ENCODE measurements at regions not wholly inside any gene's neighbourhood (a gene's known extent, or its start where the extent isn't known, plus 50 kb on each side); places are given as distances from the start of the nearest gene placed in this dataset.

- TF ChIP-seq CTCF (IDR thresholded peaks at IDR 0.05; ENCODE audit: control extremely low read depth, extremely low read depth, low read depth, missing control alignments) = no peak
- POLR2A ChIA-PET = no interaction called here
- CTCF ChIA-PET = interaction anchor here (1.2 kb wide), 1 partner anchor 27 kb away, joined by 3 read pairs; no protein-coding TSS in a partner anchor
- no peak for DNase-seq (ENCODE audit: extremely low spot score)
Measured at GRCh38 chr3:40608091-40608490, 83.3 kb downstream of the ZNF621 start.

DNA sequence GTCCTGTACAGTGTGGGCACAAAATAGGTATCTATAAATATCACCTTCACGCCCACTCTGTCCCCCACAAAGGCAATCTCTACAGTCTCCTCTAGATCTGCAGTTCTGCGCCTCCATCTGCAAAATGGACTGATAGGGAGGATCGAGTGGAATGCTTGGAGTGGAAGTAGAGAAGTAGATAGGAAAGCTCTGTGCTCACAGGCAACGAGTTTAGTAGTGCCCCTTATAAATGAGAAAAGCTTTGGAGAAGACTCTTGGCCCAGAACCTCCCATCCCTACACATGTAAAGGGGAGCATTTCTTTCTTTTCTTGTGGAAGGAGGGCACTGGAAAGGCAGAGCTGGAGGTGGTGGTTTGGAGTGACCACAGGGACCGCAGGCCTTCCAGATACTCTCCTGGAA, 88.5 kb downstream of the ZNF621 start:
- ChIA-PET CTCF (no interaction called here), POLR2A (no interaction called here)
- DNase-seq (ENCODE audit: extremely low spot score) = no peak
- no peak for TF ChIP-seq CTCF (IDR thresholded peaks at IDR 0.05; ENCODE audit: control extremely low read depth, extremely low read depth, low read depth, missing control alignments)

GRCh38 chr3:40615110-40615915, 90.6 kb downstream of the ZNF621 start:
- no peak for TF ChIP-seq CTCF (IDR thresholded peaks at IDR 0.05; ENCODE audit: control extremely low read depth, extremely low read depth, low read depth, missing control alignments)
- POLR2A ChIA-PET = no interaction called here
- DNase-seq (ENCODE audit: extremely low spot score) = no peak
- CTCF ChIA-PET = no interaction called here

DNA sequence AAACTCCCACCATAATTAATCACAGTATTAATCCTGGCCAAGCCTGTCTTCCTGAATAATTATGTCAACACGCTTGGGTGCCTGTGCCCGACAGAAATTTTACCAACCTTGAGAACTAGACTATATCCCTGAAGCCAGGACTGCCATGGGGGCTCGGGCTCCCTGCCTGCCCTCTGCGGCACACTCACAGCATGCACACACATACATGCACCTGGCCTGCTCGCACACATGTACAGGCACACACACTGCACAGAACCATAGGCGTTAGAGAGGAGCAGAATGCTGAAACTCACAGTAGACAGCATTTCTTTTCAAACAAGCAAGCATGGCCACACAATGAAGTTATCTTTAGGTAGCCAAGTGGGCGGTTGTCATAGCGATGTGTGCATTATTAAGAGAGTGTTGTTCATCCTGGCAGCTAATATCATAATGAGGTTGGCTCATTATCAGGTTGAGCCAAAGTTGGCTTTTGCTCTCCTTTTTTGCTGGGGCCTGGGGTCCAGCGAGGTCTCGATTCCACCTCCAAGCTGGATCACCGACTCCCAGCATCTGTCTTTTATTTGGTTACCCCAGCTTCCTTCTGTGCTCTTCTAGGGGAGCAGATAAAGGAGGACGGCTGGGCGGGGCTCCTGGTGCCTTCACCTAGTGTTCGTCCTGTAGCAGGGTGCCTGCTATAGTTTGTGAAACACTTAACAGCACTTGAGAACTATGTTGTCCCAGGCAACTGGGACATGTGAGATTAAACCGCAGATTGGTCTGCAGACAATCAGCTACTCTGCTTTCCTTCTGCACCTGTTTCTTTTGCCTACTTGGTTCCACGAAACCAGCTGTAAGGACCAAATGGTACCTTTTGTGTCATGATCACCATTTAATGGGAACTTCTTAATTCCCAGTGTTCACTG, 91.4 kb downstream of the ZNF621 start:
- CTCF ChIA-PET = no interaction called here
- POLR2A ChIA-PET = no interaction called here
- no peak for DNase-seq (ENCODE audit: extremely low spot score)
- no peak for TF ChIP-seq CTCF (IDR thresholded peaks at IDR 0.05; ENCODE audit: control extremely low read depth, extremely low read depth, low read depth, missing control alignments)

GRCh38 chr3:40617084-40617483, 92.3 kb downstream of the ZNF621 start:
- CTCF ChIA-PET = interaction anchor here (0.7 kb wide), 1 partner anchor 736 kb away, joined by 3 read pairs; no protein-coding TSS in a partner anchor
- TF ChIP-seq CTCF (IDR thresholded peaks at IDR 0.05; ENCODE audit: control extremely low read depth, extremely low read depth, low read depth, missing control alignments) = no peak

GRCh38 chr3:40618158-40618557, 93.4 kb downstream of the ZNF621 start:
- CTCF ChIA-PET = no interaction called here
- POLR2A ChIA-PET = no interaction called here

More at GRCh38 chr3:40617084-40617483, 92.3 kb downstream of the ZNF621 start:
- POLR2A ChIA-PET = no interaction called here
- no peak for DNase-seq (ENCODE audit: extremely low spot score)

More at GRCh38 chr3:40618158-40618557, 93.4 kb downstream of the ZNF621 start:
- no peak for DNase-seq (ENCODE audit: extremely low spot score)
- no peak for TF ChIP-seq CTCF (IDR thresholded peaks at IDR 0.05; ENCODE audit: control extremely low read depth, extremely low read depth, low read depth, missing control alignments)

Data from GM10248 (cell line).